Stimulated activated CD8-positive, alpha-beta memory T cell treated with anti-CD3 and anti-CD28 coated beads, Interleukin-7, amount 100 ng/mL, for 48 hours (primary cell): ENCODE measurements at regions not wholly inside any gene's neighbourhood (a gene's known extent, or its start where the extent isn't known, plus 50 kb on each side); places are given as distances from the start of the nearest gene placed in this dataset.
"Not testable (repeated sequence)": the region's sequence is repeated elsewhere in the genome, so short reads cannot be mapped to it uniquely, and the experiment has no call there.

Experiments
- DNase-seq, 2 donors: peaks; one replicate each; pipeline ENCODE4 v3.0.0-alpha.2; 2020; ENCODE audit warnings: low read depth in 1 of 2; ENCODE audit errors: extremely low read depth in 1 of 2

- DNase-seq, result no peak
These were observed 322.8 kb upstream of the NAALADL2 start for GRCh38 chr3:174536319-174536718.

- DNase-seq, result no peak
These were observed 321.0 kb upstream of the NAALADL2 start for GRCh38 chr3:174538151-174538550.

GRCh38 chr3:174540116-174540908 is 318.8 kb upstream of the NAALADL2 start:
- DNase-seq, result no peak

- DNase-seq, result no peak
These were observed 317.3 kb upstream of the NAALADL2 start for GRCh38 chr3:174541708-174542315.

GRCh38 chr3:174547801-174548435 is 311.2 kb upstream of the NAALADL2 start:
- DNase-seq, result no peak

- no peak for DNase-seq
These were observed 310.1 kb upstream of the NAALADL2 start for GRCh38 chr3:174548841-174549623.

- DNase-seq, result no peak
These were observed 277.6 kb upstream of the NAALADL2 start for GRCh38 chr3:174581558-174581957.

- DNase-seq, result no peak
These were observed 275.7 kb upstream of the NAALADL2 start for GRCh38 chr3:174583396-174583795.

- not testable (repeated sequence) for DNase-seq
These were observed 272.0 kb upstream of the NAALADL2 start for GRCh38 chr3:174587137-174587536.

- DNase-seq, result no peak
These were observed 262.6 kb upstream of the NAALADL2 start for GRCh38 chr3:174596447-174596982.

- DNase-seq, result no peak
These were observed 260.2 kb upstream of the NAALADL2 start for GRCh38 chr3:174598885-174599439.

- no peak for DNase-seq
These were observed 246.0 kb upstream of the NAALADL2 start for GRCh38 chr3:174613173-174613572.

GRCh38 chr3:174614036-174614435 is 245.1 kb upstream of the NAALADL2 start:
- DNase-seq, result no peak

GRCh38 chr3:174618368-174619080 is 240.6 kb upstream of the NAALADL2 start:
- no peak for DNase-seq

- DNase-seq, result no peak
These were observed 239.9 kb upstream of the NAALADL2 start for GRCh38 chr3:174619239-174619638.

GRCh38 chr3:174620138-174620537 is 239.0 kb upstream of the NAALADL2 start:
- DNase-seq, result no peak

GRCh38 chr3:174620855-174621472 is 238.2 kb upstream of the NAALADL2 start:
- DNase-seq, result no peak

GRCh38 chr3:174633342-174633741 is 225.8 kb upstream of the NAALADL2 start:
- DNase-seq, result no peak

GRCh38 chr3:174636451-174636850 is 222.7 kb upstream of the NAALADL2 start:
- no peak for DNase-seq

GRCh38 chr3:174639406-174639805 is 219.7 kb upstream of the NAALADL2 start:
- no peak for DNase-seq
